Esophagus muscularis mucosa (tissue), 4 donors: ENCODE measurements at regions not wholly inside any gene's neighbourhood (a gene's known extent, or its start where the extent isn't known, plus 50 kb on each side); places are given as distances from the start of the nearest gene placed in this dataset.

Experiments used
- CTCF ChIP-seq, 3 experiments: fragments of 200-600 bp in 2 of 3; fragments of 450-650 bp in 1 of 3; sonication (generic) in 2 of 3; IDR thresholded peaks; one replicate each; pipeline ENCODE4 v1.5.1; 2017 to 2019; ENCODE audit warnings: antibody characterized with exemption in 3 of 3, mild to moderate bottlenecking in 2 of 3, moderate library complexity in 1 of 3
- EP300 ChIP-seq: sonication (generic); formaldehyde crosslinking; IDR thresholded peaks from one replicate; pipeline ENCODE4 v1.6.1; 2017; ENCODE audit warnings: antibody characterized with exemption
- POLR2A ChIP-seq: fragments of 450-650 bp; IDR thresholded peaks from one replicate; pipeline ENCODE4 v1.6.1; 2017; ENCODE audit warnings: antibody characterized with exemption, moderate library complexity, mild to moderate bottlenecking, low read depth
- POLR2AphosphoS5 ChIP-seq, 2 donors: sonication (generic); formaldehyde crosslinking; IDR thresholded peaks; one replicate each; pipeline ENCODE4 v1.6.1; 2017; ENCODE audit warnings: antibody characterized with exemption in 2 of 2

GRCh38 chr3:117750674-117751269 is 1041.2 kb downstream of the TUSC7 start:
- TF ChIP-seq POLR2A (no peak), CTCF (IDR thresholded peaks at IDR 0.05) (no peak), POLR2AphosphoS5 (IDR thresholded peaks at IDR 0.05) (no peak), EP300 (no peak)
